ENCODE measurements at regions not wholly inside any gene's neighbourhood (a gene's known extent, or its start where the extent isn't known, plus 50 kb on each side); places are given as distances from the start of the nearest gene placed in this dataset.
A peak's percentile ranks its signal among the peaks of the same experiment; 100 is the strongest.

DNA sequence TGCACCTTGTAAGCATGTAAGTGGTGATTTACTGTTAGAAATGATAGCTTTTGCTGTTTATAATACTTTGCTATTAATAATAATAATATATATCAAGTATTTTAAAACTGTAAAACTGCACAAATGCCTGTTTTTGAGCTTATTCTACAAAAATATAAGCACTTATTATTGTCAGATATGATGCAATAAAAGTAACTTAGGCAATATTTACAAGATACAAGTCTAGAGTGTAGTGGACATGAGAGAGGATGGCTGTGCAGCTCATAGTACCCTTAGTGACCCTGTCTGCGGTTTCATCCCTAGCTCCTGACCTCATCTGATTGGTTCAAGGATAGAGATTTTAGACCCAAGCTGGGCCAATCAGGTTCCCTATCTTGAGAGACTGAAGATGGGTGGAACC is 178.4 kb downstream of the MTX2 start:
- no peak overlapping the region for H3K18ac ChIP-seq (ENCODE audit: low read length)
- no peak overlapping the region for H2BK5ac ChIP-seq (ENCODE audit: low read length)
- no peak overlapping the region for H3K56ac ChIP-seq (ENCODE audit: low read length)
- H2AK5ac ChIP-seq (ENCODE audit: low read length), result no peak overlapping the region
- no peaks in the 10 kb centered on the region for H3K79me1 ChIP-seq (ENCODE audit: low read length)
- H3K9ac ChIP-seq (ENCODE audit: low read length), result no peak overlapping the region
- H3K23ac ChIP-seq (ENCODE audit: low read length), result no peak overlapping the region
- no peak overlapping the region for H3K4ac ChIP-seq (ENCODE audit: low read depth, low read length)
- no peak overlapping the region for H2BK15ac ChIP-seq (replicated peaks; ENCODE audit: low read depth)
- WGBS (ENCODE audit: extremely low coverage, insufficient coverage, low lambda C conversion rate), result no CpG with 5 or more reads among the region's 1 CpG
- H4K8ac ChIP-seq (ENCODE audit: low read depth, low read length), result no peak overlapping the region
- H3K79me2 ChIP-seq (ENCODE audit: control insufficient read depth, insufficient read depth, low read length), result no peaks in the 10 kb centered on the region
- no peak overlapping the region for H2BK120ac ChIP-seq (ENCODE audit: low read depth, low read length)
- H4K5ac ChIP-seq (ENCODE audit: low read length), result no peak overlapping the region
- no peaks in the 10 kb centered on the region for H3K27me3 ChIP-seq (ENCODE audit: insufficient read depth, low read length, poor library complexity)
- no peaks in the 10 kb centered on the region for H3K36me3 ChIP-seq (ENCODE audit: control insufficient read depth, insufficient read depth, low read length)
- H3K4me2 ChIP-seq (ENCODE audit: low read length), result no peak overlapping the region
- H3K27ac ChIP-seq (ENCODE audit: low read depth, low read length), result no peak overlapping the region
- H3K4me3 ChIP-seq (ENCODE audit: low read length), result no peak overlapping the region
- peaks cover 9% of the 10 kb centered on the region for H3K4me1 ChIP-seq (ENCODE audit: control insufficient read depth, low read depth, low read length)
- DNase-seq, result no peak

DNA sequence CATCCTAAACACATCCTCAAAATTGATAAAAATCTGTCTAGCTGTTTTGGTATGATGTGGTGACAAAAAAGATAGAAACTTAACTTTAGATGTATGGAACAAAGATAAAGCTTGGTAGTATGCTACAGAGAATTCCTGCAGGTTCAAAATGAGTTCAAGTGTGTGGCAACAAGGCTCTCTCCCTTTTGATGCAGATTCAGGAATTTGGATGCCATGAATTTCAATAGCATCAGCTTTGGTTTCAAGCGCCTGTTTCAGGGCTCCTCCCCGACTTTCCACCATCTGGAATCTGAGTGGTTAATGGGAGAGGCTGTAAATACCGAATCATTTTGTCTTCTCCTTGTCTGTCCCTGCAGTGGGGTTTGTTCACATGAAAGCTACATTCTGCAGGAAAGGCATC is 180.6 kb downstream of the MTX2 start:
- no peak overlapping the region for H3K56ac ChIP-seq (ENCODE audit: low read length)
- H3K4me2 ChIP-seq (ENCODE audit: low read length), result no peak overlapping the region
- no peak overlapping the region for H2BK5ac ChIP-seq (ENCODE audit: low read length)
- no peaks in the 10 kb centered on the region for H3K27me3 ChIP-seq (ENCODE audit: insufficient read depth, low read length, poor library complexity)
- H2AK5ac ChIP-seq (ENCODE audit: low read length), result no peak overlapping the region
- H3K36me3 ChIP-seq (ENCODE audit: control insufficient read depth, insufficient read depth, low read length), result no peaks in the 10 kb centered on the region
- H4K8ac ChIP-seq (ENCODE audit: low read depth, low read length), result no peak overlapping the region
- H3K79me2 ChIP-seq (ENCODE audit: control insufficient read depth, insufficient read depth, low read length), result no peaks in the 10 kb centered on the region
- H3K18ac ChIP-seq (ENCODE audit: low read length), result no peak overlapping the region
- H3K79me1 ChIP-seq (ENCODE audit: low read length), result no peaks in the 10 kb centered on the region
- H2BK15ac ChIP-seq (replicated peaks; ENCODE audit: low read depth), result no peak overlapping the region
- H3K27ac ChIP-seq (ENCODE audit: low read depth, low read length), result no peak overlapping the region
- H3K4me3 ChIP-seq (ENCODE audit: low read length), result no peak overlapping the region
- WGBS (ENCODE audit: extremely low coverage, insufficient coverage, low lambda C conversion rate), result no CpG with 5 or more reads among the region's 3 CpGs
- H4K5ac ChIP-seq (ENCODE audit: low read length), result no peak overlapping the region
- H2BK120ac ChIP-seq (ENCODE audit: low read depth, low read length), result no peak overlapping the region
- peak; percentile 90 for DNase-seq
- peaks cover 9% of the 10 kb centered on the region for H3K4me1 ChIP-seq (ENCODE audit: control insufficient read depth, low read depth, low read length)
- H3K4ac ChIP-seq (ENCODE audit: low read depth, low read length), result no peak overlapping the region
- no peak overlapping the region for H3K23ac ChIP-seq (ENCODE audit: low read length)
- H3K9ac ChIP-seq (ENCODE audit: low read length), result no peak overlapping the region

DNA sequence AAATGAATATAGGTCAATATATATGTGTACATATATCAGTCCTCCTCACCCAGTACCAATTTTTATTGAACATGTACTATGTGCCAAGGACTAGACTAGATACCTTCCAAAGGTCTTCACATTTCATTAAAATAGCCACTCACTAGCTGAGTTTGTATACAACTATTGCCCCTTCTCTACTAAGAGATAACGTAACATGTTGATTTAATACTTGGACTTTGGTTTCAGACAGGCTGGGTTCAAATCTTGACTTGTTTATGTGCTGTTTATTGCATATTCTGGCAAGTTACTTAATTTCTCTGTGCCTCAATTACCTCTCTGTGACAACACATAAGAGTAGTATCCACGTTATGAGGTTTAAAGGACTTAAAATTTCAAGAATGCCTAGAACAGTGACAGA is 184.5 kb downstream of the MTX2 start:
- peaks cover 9% of the 10 kb centered on the region for H3K4me1 ChIP-seq (ENCODE audit: control insufficient read depth, low read depth, low read length)
- DNase-seq, result no peak
- H2BK5ac ChIP-seq (ENCODE audit: low read length), result no peak overlapping the region
- H3K4ac ChIP-seq (ENCODE audit: low read depth, low read length), result no peak overlapping the region
- H3K79me2 ChIP-seq (ENCODE audit: control insufficient read depth, insufficient read depth, low read length), result no peaks in the 10 kb centered on the region
- no peak overlapping the region for H2BK15ac ChIP-seq (replicated peaks; ENCODE audit: low read depth)
- no peak overlapping the region for H4K5ac ChIP-seq (ENCODE audit: low read length)
- no peaks in the 10 kb centered on the region for H3K36me3 ChIP-seq (ENCODE audit: control insufficient read depth, insufficient read depth, low read length)
- no peak overlapping the region for H3K56ac ChIP-seq (ENCODE audit: low read length)
- no peak overlapping the region for H4K8ac ChIP-seq (ENCODE audit: low read depth, low read length)
- H3K4me3 ChIP-seq (ENCODE audit: low read length), result no peak overlapping the region
- H2BK120ac ChIP-seq (ENCODE audit: low read depth, low read length), result no peak overlapping the region
- WGBS (ENCODE audit: extremely low coverage, insufficient coverage, low lambda C conversion rate), result no CpG with 5 or more reads among the region's 2 CpGs
- H3K9ac ChIP-seq (ENCODE audit: low read length), result no peak overlapping the region
- H3K23ac ChIP-seq (ENCODE audit: low read length), result no peak overlapping the region
- no peaks in the 10 kb centered on the region for H3K79me1 ChIP-seq (ENCODE audit: low read length)
- no peak overlapping the region for H3K18ac ChIP-seq (ENCODE audit: low read length)
- no peak overlapping the region for H3K4me2 ChIP-seq (ENCODE audit: low read length)
- H3K27ac ChIP-seq (ENCODE audit: low read depth, low read length), result no peak overlapping the region
- H2AK5ac ChIP-seq (ENCODE audit: low read length), result no peak overlapping the region
- no peaks in the 10 kb centered on the region for H3K27me3 ChIP-seq (ENCODE audit: insufficient read depth, low read length, poor library complexity)

GRCh38 chr2:176454893-176455815 is 185.9 kb downstream of the MTX2 start:
- Histone ChIP-seq H3K4me3 (ENCODE audit: low read length) (no peak overlapping the region), H3K4me1 (ENCODE audit: control insufficient read depth, low read depth, low read length) (peaks cover 3% of the 10 kb centered on the region), H4K8ac (ENCODE audit: low read depth, low read length) (no peak overlapping the region), H3K79me1 (ENCODE audit: low read length) (no peaks in the 10 kb centered on the region), H3K4me2 (ENCODE audit: low read length) (no peak overlapping the region), H3K23ac (ENCODE audit: low read length) (no peak overlapping the region), H3K36me3 (ENCODE audit: control insufficient read depth, insufficient read depth, low read length) (no peaks in the 10 kb centered on the region), H4K5ac (ENCODE audit: low read length) (no peak overlapping the region), H3K4ac (ENCODE audit: low read depth, low read length) (no peak overlapping the region), H2BK15ac (replicated peaks; ENCODE audit: low read depth) (no peak overlapping the region), H3K9ac (ENCODE audit: low read length) (no peak overlapping the region), H2BK120ac (ENCODE audit: low read depth, low read length) (no peak overlapping the region), H3K79me2 (ENCODE audit: control insufficient read depth, insufficient read depth, low read length) (no peaks in the 10 kb centered on the region), H2AK5ac (ENCODE audit: low read length) (no peak overlapping the region), H3K56ac (ENCODE audit: low read length) (no peak overlapping the region), H3K27me3 (ENCODE audit: insufficient read depth, low read length, poor library complexity) (no peaks in the 10 kb centered on the region), H2BK5ac (ENCODE audit: low read length) (no peak overlapping the region), H3K27ac (ENCODE audit: low read depth, low read length) (no peak overlapping the region), H3K18ac (ENCODE audit: low read length) (no peak overlapping the region)
- no CpG with 5 or more reads among the region's 11 CpGs for WGBS (ENCODE audit: extremely low coverage, insufficient coverage, low lambda C conversion rate)
- peak; percentile 77 for DNase-seq

GRCh38 chr2:176455816-176456291 is 186.6 kb downstream of the MTX2 start:
- Histone ChIP-seq H4K8ac (ENCODE audit: low read depth, low read length) (no peak overlapping the region), H3K27me3 (ENCODE audit: insufficient read depth, low read length, poor library complexity) (no peaks in the 10 kb centered on the region), H2BK15ac (replicated peaks; ENCODE audit: low read depth) (no peak overlapping the region), H3K4me1 (ENCODE audit: control insufficient read depth, low read depth, low read length) (no peaks in the 10 kb centered on the region), H2AK5ac (ENCODE audit: low read length) (no peak overlapping the region), H3K4me3 (ENCODE audit: low read length) (no peak overlapping the region), H3K9ac (ENCODE audit: low read length) (no peak overlapping the region), H2BK120ac (ENCODE audit: low read depth, low read length) (no peak overlapping the region), H4K5ac (ENCODE audit: low read length) (no peak overlapping the region), H3K4ac (ENCODE audit: low read depth, low read length) (no peak overlapping the region), H3K27ac (ENCODE audit: low read depth, low read length) (no peak overlapping the region), H3K79me2 (ENCODE audit: control insufficient read depth, insufficient read depth, low read length) (no peaks in the 10 kb centered on the region), H3K4me2 (ENCODE audit: low read length) (no peak overlapping the region), H3K36me3 (ENCODE audit: control insufficient read depth, insufficient read depth, low read length) (no peaks in the 10 kb centered on the region), H3K79me1 (ENCODE audit: low read length) (no peaks in the 10 kb centered on the region), H3K56ac (ENCODE audit: low read length) (no peak overlapping the region), H3K18ac (ENCODE audit: low read length) (no peak overlapping the region), H3K23ac (ENCODE audit: low read length) (no peak overlapping the region), H2BK5ac (ENCODE audit: low read length) (no peak overlapping the region)
- no CpG with 5 or more reads among the region's 3 CpGs for whole genome bisulfite sequencing (ENCODE audit: extremely low coverage, insufficient coverage, low lambda C conversion rate)
- DNase-seq, result peak; percentile 76
